ENCODE measurements at regions not wholly inside any gene's neighbourhood (a gene's known extent, or its start where the extent isn't known, plus 50 kb on each side); places are given as distances from the start of the nearest gene placed in this dataset.

- peak; percentile 98 for DNase-seq
Observed at GRCh38 chr20:11267131-11267761, 593.4 kb upstream of the JAG1 start.

DNA sequence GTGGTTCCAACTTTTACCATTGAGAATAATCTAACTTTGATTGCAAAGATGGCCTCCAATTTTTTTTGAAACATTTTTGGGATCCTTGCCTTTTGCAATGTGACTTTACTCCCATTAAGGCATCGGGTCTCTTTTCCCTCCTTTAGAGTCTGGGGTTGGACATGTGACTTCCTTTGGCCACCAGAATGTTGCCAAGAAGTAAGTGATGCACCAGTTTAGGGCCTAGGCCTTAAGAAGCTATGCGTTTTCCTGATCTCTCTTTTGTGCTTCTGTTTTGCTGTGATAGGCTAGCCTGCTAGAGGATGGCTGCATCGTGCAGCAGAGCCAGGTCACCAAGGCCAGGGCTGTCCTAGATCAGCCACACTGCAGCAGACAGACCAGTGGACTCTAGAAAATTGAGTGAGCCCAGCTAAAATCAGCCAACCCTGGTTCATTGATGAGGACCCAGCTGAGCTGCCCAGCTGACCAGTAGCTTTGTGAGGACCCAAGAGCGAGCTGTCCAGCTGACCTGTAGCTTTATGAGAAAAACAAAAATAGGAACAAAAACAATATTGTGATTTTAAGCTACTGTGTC lies 594.0 kb upstream of the JAG1 start:
- no peak for DNase-seq

DNA sequence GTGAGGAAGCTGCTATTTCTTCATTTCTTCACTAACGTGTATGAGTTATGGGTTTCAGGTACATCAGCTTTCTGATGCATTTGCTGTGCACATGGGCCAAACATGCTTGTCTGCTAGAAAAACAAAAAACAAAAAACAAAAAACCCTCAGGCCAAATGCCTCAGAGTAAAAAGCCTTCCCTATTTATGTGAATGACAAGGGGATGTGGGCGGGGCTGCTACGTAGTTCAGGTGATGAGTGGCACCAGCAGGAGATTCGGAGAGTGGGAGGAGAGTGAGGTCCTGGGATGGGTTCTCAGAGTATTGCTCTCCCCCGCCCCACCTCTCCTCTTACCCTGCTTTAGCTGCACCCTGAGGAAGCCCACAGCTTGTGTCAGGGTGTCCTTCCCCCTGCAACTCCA lies 596.8 kb upstream of the JAG1 start:
- DNase-seq = no peak

- DNase-seq = no peak
Observed at GRCh38 chr20:11271319-11271718, 597.5 kb upstream of the JAG1 start.

DNA sequence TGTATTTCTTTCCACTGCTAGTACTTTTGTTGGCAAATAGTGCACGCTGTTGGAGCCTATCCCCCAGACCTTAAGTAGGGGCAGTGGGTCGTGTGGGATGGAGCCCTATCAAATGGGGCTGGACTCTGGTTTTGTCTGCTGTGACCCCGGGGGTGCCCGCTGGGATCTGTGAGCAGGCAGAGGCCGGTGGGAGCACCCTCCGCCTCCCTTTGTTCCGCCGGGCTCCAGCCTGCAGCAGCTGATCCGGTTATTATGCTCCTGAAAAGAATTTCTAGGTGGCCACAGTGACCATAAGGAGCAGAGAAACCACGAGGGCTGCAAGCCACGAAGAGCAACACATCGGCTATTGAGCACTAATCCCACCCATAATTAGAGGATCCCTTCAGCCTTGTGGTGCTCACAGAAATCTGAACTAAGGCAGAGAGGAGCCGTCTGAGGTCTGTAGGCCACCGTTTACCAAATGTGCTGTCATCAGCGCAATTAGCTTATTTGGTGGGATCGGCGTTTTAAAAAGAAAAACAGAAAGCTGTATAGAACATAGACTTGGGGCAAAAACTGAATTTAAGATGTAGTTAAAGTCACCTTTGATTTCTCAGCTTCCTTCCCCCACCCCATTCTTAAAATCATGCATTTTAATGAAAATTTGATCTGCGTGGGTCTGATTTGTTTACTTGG lies 598.3 kb upstream of the JAG1 start:
- DNase-seq = no peak

DNA sequence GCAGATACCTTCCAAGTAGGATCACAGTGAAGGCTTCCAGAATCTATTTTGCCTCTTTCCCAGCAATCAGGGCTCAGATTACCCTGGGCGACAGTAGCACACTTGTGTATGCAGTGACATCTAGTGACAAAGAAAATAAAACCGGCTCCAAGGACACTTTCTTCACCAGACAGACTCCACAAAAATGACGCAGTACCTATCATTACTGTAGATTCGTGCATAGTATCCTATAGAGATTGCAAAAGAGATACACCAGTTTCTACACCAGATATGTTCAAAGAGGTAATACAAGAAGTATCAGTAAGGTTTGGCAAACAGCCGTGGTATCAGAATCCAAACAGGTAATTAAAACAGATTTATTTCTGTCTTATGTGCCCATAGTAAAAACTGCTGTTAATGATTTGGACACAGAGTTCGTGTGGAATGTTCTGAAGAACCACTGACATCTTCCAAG lies 600.4 kb upstream of the JAG1 start:
- DNase-seq = peak; percentile 76

- DNase-seq = no peak
Observed at GRCh38 chr20:11275740-11276139, 601.9 kb upstream of the JAG1 start.

GRCh38 chr20:11277170-11277569 lies 603.4 kb upstream of the JAG1 start:
- no peak for DNase-seq

DNA sequence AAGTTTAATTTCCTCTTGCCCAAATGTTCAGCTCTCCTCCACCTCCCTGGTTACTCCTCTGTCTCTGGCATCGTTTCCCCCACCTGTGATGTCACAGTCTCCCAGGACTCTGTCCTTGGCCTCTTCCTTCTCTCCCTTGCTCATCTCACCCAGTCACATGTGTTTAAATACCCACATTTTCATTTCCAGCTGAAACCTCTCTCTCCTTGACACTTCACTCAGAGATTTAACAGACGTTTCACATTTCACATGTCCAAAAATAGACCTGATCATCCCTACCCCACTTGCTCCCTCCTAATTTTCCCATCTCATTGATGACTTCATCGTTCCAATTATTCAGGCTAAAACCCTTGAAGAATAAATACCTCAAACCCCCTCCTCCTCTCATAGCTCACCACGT lies 604.1 kb upstream of the JAG1 start:
- DNase-seq = no peak

- no peak for DNase-seq
Observed at GRCh38 chr20:11278461-11278860, 604.7 kb upstream of the JAG1 start.

DNA sequence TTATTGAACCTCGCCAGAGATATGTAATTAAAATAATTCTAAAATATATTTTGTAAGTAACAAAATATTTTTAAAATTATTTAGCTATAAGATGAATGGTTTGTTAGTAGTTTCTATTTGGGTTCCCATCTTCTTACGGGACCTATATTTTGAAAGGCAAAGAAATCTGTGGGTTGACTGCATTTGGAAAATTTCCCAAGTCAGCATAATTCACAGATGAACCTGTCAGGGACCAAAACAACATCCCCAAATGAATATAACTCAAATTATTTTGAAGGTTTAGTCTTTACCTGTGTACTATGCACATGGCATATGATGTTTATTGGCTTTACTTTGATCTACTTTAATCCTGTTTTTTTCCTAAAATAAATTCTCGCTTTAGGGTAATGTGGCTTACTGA lies 607.4 kb upstream of the JAG1 start:
- no peak for DNase-seq

DNA sequence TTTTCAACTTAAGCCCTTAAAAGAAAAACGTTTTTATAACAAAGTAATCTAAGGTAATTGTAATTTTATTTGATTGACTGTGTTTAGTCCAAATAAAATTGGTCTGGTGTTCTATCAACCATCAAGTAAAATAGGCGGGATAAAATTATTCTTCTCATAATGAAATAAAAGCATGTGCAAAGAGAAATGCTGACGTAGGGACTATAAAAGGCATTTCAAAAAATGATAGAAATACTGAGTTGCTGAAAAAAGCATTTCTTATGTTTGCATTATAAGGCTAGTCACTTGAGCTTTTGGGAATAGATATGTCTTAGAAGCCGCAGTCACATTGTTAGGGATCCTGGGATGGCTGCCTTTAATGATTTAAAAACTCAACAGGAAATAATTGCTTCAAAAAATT lies 608.0 kb upstream of the JAG1 start:
- no peak for DNase-seq

GRCh38 chr20:11287126-11287525 lies 613.3 kb upstream of the JAG1 start:
- DNase-seq = no peak

DNA sequence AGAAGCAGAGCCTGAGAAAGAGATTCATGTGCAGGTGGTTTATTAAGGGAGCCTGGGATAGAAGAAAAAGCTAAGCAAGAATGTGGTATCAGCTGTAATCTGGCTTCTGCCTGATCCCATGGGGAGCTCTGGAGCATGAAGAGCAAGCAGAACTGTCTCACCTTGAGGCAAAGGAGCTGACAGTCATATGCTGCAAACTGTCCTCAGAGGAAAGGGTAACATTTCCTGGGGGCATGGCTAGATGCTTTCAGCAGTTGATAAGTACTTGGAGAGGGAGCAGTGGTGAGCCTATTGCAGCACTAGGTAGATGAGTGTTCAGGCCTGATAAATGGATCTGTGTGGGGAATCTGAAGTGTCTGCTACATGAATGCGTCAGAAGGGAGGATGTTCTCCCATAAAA lies 621.5 kb upstream of the BTBD3 start:
- no peak for DNase-seq

DNA sequence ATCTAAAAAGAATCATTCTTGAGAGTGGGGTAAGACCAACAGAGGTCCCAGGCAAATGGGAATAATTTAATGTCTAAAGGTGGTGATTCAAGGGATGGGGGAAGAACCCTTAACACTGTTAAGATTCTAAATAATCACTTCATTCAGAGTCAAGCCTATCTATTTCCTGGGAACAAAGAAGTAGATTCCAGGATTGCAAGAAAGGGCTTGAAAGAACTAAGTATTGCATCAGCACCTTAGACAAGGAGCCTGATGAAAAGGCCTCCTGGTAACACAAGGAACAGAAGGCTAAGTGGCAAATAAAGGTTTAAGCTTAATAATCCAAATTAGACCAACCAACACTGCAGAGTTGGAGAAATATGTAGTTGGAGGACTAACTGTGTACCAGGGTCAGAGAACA lies 620.7 kb upstream of the BTBD3 start:
- no peak for DNase-seq

- no peak for DNase-seq
Observed at GRCh38 chr20:11301699-11302098, 616.0 kb upstream of the BTBD3 start.

DNA sequence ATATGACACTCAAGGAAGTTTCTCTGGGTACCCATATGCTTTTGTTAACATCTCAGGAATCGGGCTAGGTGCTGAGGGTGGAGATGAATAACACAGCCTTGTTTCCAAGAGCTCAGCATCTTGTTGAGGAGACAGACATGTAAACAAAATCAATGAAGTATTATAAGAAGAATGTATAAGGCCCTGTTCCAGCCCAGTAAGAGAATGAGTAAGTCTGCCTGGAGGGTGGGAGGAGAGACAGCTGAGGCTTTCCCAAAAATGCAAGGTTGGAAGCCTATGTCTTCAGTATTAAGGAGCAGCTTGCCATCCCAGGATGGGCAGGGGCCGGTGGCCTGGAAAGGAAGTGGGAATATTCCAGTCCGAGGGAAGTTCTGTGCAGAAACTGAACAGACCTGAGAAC lies 615.3 kb upstream of the BTBD3 start:
- DNase-seq = peak; percentile 10

- no peak for DNase-seq
Observed at GRCh38 chr20:11304795-11305194, 612.9 kb upstream of the BTBD3 start.

DNA sequence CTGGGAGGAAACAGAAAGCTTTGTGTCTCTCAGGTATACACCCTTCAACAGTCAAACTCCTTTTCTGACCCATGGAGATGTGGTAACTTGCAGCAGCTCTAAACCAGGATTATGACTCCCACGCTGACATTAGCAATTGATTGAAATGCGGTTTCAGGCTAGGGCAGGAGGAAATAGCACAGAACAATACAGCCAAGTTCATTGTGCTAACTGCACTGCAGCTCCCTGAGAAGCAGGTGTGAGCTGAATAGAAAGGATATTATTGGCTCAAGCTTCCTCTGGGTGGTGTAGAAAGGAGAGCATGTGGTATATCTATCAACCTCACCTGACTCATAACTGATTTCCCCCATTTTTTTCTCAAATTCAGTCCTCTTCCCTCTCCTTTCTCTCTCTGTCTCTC lies 612.3 kb upstream of the BTBD3 start:
- DNase-seq = no peak

- no peak for DNase-seq
Observed at GRCh38 chr20:11311659-11312224, 606.0 kb upstream of the BTBD3 start.

DNA sequence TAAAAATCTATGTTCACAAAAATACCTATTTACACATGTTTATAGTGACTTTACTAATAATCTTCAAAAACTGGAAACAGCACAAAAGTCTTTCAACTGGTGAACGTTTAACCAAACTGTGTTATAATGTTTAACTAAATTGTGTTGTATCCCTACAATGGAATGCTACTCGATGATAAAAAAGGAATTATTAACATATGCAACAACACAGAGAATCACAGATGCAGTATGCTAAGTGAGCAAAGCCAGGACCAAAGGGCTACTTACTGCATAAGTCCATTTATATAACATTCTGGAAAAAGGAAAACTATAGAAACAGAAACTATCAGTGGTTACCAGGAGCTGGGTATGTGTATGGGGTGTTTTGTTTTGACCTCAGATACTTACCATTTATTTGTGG lies 602.2 kb upstream of the BTBD3 start:
- DNase-seq = no peak

- no peak for DNase-seq
Observed at GRCh38 chr20:11316244-11316643, 601.4 kb upstream of the BTBD3 start.

- DNase-seq = no peak
Observed at GRCh38 chr20:11320033-11320432, 597.7 kb upstream of the BTBD3 start.

GRCh38 chr20:11323816-11324215 lies 593.9 kb upstream of the BTBD3 start:
- peak; percentile 78 for DNase-seq
